ENCODE measurements at regions not wholly inside any gene's neighbourhood (a gene's known extent, or its start where the extent isn't known, plus 50 kb on each side); places are given as distances from the start of the nearest gene placed in this dataset.

DNA sequence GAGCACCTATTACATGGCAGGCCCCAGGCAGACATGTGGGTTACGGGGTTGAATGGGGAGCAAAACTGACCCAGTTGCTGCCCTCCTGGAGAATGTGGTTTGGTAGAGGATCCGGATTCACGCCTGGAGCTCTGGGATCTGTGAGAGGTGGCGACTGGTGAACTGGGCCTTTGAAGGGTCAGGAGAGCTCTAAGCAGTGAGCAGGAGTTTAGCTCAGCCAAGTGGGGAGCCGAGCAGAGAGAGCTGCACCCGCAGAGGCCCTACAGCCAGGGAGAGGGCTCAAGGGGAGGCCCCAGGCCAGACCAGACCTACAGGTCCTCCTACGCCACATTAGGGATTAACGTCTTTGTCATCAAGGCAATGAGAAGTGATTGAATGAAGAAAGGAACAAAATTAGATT, 179.8 kb upstream of the TLE3 start:
- TF ChIP-seq MEF2D (tag; conservative IDR thresholded peaks at IDR 0.05; ENCODE audit: low read depth) = no peak
- TF ChIP-seq TAF1 (IDR thresholded peaks at IDR 0.05; ENCODE audit: control insufficient read depth, extremely low read depth, insufficient read depth, low read length, severe bottlenecking) = no peak
- TF ChIP-seq, protein P1, sequence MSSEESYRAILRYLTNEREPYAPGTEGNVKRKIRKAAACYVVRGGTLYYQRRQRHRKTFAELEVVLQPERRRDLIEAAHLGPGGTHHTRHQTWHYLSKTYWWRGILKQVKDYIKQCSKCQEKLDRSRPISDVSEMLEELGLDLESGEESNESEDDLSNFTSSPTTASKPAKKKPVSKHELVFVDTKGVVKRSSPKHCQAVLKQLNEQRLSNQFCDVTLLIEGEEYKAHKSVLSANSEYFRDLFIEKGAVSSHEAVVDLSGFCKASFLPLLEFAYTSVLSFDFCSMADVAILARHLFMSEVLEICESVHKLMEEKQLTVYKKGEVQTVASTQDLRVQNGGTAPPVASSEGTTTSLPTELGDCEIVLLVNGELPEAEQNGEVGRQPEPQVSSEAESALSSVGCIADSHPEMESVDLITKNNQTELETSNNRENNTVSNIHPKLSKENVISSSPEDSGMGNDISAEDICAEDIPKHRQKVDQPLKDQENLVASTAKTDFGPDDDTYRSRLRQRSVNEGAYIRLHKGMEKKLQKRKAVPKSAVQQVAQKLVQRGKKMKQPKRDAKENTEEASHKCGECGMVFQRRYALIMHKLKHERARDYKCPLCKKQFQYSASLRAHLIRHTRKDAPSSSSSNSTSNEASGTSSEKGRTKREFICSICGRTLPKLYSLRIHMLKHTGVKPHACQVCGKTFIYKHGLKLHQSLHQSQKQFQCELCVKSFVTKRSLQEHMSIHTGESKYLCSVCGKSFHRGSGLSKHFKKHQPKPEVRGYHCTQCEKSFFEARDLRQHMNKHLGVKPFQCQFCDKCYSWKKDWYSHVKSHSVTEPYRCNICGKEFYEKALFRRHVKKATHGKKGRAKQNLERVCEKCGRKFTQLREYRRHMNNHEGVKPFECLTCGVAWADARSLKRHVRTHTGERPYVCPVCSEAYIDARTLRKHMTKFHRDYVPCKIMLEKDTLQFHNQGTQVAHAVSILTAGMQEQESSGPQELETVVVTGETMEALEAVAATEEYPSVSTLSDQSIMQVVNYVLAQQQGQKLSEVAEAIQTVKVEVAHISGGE (CRISPR knock-in tag; IDR thresholded peaks at IDR 0.05) = no peak
